PC-9 (cell line): ENCODE measurements at regions not wholly inside any gene's neighbourhood (a gene's known extent, or its start where the extent isn't known, plus 50 kb on each side); places are given as distances from the start of the nearest gene placed in this dataset.

Experiments used
- CTCF ChIP-seq: fragments of 200-600 bp; sonication (generic); conservative IDR thresholded peaks from 2 replicates; pipeline ENCODE4 v1.6.1; 2017; ENCODE audit warnings: mixed run types, antibody characterized with exemption, mild to moderate bottlenecking, moderate library complexity
- EZH2 ChIP-seq: fragments of 200-600 bp; sonication (generic); IDR thresholded peaks from 2 replicates; pipeline ENCODE4 v1.8.0; 2017; ENCODE audit warnings: antibody characterized with exemption, low read depth

- TF ChIP-seq CTCF (no peak), EZH2 (no peak)
Measured at GRCh38 chr9:13330396-13331004, 51.0 kb upstream of the MPDZ start.
